ENCODE measurements at regions not wholly inside any gene's neighbourhood (a gene's known extent, or its start where the extent isn't known, plus 50 kb on each side); places are given as distances from the start of the nearest gene placed in this dataset.

GRCh38 chr3:144033863-144034262 lies 62.2 kb downstream of the DIPK2A start:
- no peak for TF ChIP-seq CTCF (optimal IDR thresholded peaks at IDR 0.05 in 1 of 3, IDR thresholded peaks at IDR 0.05 in 1 of 3, conservative IDR thresholded peaks at IDR 0.05 in 1 of 3; ENCODE audit: extremely low read depth in 1 of 3, insufficient read depth in 2 of 3, low read length in 3 of 3)
- no peak for TF ChIP-seq EZH2 (IDR thresholded peaks at IDR 0.05; ENCODE audit: low read length)
